C4-2B (cell line): ENCODE measurements at regions not wholly inside any gene's neighbourhood (a gene's known extent, or its start where the extent isn't known, plus 50 kb on each side); places are given as distances from the start of the nearest gene placed in this dataset.
"Not testable (repeated sequence)": the region's sequence is repeated elsewhere in the genome, so short reads cannot be mapped to it uniquely, and the experiment has no call there.

Experiments
- H3K27ac ChIP-seq: fragments of 450-650 bp; 2 replicates; pipeline ENCODE4 v1.5.1; 2017
- ZFX ChIP-seq: fragments of 450-650 bp; IDR thresholded peaks from 2 replicates; pipeline ENCODE4 v1.6.1; 2017
- TF ChIP-seq, protein P1 (sequence below): fragments of 450-650 bp; conservative IDR thresholded peaks from 2 replicates; pipeline ENCODE4 v1.5.1; 2017; ENCODE audit warnings: mild to moderate bottlenecking

DNA sequence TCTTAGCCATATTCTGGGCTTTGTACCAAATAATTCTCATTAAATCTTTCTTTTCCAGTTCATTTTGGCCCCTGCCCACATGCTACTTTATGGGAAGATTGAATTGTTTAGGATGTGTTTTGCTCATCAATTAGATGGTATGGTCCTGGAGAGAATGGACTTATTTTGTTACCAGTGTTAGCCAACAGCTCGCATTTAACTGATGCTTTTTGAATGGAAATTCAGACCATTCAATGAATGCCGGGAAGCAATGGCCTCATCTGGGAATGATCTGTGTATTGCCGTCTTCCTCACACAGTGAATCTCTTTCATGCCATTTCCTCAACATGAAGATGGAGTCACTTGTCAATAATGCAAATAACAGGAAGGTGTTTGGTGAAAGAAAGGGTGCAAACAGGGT, 370.6 kb upstream of the PIK3R1 start:
- TF ChIP-seq, protein P1, sequence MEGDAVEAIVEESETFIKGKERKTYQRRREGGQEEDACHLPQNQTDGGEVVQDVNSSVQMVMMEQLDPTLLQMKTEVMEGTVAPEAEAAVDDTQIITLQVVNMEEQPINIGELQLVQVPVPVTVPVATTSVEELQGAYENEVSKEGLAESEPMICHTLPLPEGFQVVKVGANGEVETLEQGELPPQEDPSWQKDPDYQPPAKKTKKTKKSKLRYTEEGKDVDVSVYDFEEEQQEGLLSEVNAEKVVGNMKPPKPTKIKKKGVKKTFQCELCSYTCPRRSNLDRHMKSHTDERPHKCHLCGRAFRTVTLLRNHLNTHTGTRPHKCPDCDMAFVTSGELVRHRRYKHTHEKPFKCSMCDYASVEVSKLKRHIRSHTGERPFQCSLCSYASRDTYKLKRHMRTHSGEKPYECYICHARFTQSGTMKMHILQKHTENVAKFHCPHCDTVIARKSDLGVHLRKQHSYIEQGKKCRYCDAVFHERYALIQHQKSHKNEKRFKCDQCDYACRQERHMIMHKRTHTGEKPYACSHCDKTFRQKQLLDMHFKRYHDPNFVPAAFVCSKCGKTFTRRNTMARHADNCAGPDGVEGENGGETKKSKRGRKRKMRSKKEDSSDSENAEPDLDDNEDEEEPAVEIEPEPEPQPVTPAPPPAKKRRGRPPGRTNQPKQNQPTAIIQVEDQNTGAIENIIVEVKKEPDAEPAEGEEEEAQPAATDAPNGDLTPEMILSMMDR, result no peak
- H3K27ac ChIP-seq, result no peak overlapping the region

DNA sequence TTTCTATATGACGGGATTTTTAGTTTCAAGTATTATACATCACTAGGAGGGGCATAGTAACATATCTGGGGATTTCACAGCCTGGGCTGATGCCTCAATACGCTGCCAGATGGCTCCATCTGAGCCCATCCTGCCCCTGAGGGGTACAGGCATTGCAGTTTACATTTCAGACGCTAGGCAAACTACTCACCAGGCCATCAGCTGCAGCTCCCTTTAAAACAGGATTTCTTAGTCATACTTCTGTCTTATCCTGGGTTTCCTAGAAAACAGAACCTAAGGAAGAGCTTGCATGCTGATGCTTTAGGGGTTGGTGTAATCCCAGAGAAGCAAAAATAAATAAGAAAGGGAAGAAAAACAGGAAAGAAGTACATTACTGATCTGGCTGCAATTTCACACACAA, 372.8 kb upstream of the PIK3R1 start:
- TF ChIP-seq ZFX, result no peak
- TF ChIP-seq, protein P1, result no peak; the same call in 1 of the 2 replicates
- no peak overlapping the region for H3K27ac ChIP-seq

DNA sequence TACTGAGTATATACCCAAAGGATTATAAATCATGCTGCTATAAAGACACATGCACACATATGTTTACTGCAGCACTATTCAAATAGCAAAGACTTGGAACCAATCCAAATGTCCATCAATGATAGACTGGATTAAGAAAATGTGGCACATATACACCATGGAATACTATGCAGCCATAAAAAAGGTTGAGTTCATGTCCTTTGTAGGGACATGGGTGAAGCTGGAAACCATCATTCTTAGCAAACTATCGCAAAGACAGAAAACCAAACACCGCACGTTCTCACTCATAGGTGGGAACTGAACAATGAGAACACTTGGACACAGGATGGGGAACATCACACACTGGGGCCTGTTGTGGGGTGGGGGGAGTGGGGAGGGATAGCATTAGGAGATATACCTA, 378.3 kb upstream of the PIK3R1 start:
- not testable (repeated sequence) for H3K27ac ChIP-seq

DNA sequence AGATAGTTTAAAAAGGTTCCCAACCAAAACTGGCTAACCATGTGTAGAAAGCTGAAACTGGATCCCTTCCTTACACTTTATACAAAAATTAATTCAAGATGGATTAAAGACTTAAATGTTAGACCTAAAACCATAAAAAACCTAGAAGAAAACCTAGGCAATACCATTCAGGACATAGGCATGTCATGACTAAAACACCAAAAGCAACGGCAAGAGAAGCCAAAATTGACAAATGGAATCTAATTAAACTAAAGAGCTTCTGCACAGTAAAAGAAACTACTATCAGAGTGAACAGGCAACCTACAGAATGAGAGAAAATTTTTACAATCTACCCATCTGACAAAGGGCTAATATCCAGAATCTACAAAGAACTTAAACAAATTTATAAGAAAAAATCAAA, 379.1 kb upstream of the PIK3R1 start:
- H3K27ac ChIP-seq, result not testable (repeated sequence)

DNA sequence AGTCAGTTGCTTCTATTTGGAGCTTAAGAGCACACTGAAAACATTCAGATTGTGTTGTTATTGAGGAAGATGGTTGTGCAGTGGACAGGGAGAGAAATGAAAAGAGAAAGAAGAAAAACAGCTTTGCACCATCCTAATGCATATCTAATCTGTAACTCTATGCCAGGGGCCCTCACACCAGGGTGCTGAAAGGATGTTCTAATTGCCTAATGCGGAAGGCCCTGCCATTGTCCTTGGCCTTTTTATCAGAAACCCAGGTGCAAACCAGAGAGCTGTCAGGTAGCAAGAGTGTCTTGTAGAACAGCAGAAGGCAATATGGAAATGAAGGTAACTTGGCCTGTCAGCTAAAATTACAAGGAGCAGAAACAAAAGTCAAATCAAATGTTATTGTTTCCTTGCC, 384.5 kb upstream of the PIK3R1 start:
- TF ChIP-seq ZFX, result no peak
- TF ChIP-seq, protein P1, result no peak

DNA sequence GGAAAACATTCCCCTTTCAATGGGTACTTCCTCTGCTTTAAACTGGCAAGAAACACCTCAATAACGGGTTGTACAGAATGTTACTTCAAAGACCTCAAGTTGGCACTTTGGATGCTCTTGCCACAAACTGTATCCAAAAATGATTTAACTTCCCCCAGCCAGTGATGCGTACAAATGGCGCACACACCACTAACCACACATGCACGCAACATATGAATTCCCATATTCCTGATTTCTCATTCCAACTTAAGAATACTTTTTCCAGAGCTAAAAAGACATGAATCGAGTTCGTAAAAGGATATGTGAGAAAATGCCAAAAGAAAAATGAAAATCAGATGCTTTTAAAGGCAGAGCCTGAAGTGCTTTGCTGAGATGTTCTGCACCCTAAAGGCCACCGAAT, 388.0 kb upstream of the PIK3R1 start:
- no peak overlapping the region for H3K27ac ChIP-seq
- no peak for TF ChIP-seq ZFX
- TF ChIP-seq, protein P1, result no peak

More for the DNA sequence above, 384.5 kb upstream of the PIK3R1 start:
- H3K27ac ChIP-seq, result no peak overlapping the region

DNA sequence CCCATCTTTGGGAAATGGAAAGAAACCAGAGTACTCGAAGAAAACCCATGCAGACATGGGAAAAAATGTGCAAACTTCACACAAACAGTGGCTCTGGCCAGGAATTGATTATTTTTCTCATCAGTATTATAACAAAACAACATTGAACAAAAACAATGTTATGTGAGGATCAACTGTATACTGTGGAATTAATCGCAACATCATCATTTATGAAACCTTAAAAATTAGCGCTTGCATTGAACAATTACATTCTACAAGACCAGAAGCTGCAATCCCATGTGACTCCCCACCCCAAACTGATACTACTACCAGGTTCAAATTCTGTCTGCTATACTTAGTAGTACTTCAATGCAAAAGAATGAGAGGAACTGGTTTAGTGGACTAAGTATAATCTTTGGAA, 390.7 kb upstream of the PIK3R1 start:
- H3K27ac ChIP-seq, result no peak overlapping the region
- TF ChIP-seq, protein P1, result no peak
- TF ChIP-seq ZFX, result no peak

DNA sequence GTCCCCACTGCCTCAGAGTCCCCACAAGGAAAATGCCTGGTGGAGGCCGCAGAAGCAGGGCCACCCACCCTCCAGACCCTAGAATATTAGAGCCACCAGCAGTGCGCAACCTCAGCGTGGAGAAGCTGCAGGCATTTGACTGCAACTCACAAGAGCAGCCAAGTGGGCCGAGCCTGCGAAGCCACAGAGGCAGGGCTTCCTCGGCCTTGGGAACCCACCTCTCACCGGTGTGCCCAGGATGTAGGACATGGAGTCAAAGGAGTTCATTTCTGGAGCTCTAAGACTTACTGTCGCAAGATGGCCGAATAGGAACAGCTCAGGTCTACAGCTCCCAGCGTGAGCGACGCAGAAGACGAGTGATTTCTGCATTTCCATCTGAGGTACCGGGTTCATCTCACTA, 397.9 kb upstream of the PIK3R1 start:
- H3K27ac ChIP-seq, result no peak overlapping the region

More for the DNA sequence above, 397.9 kb upstream of the PIK3R1 start:
- no peak for TF ChIP-seq ZFX
- TF ChIP-seq, protein P1, result no peak
